ENCODE measurements at regions not wholly inside any gene's neighbourhood (a gene's known extent, or its start where the extent isn't known, plus 50 kb on each side); places are given as distances from the start of the nearest gene placed in this dataset.

DNA sequence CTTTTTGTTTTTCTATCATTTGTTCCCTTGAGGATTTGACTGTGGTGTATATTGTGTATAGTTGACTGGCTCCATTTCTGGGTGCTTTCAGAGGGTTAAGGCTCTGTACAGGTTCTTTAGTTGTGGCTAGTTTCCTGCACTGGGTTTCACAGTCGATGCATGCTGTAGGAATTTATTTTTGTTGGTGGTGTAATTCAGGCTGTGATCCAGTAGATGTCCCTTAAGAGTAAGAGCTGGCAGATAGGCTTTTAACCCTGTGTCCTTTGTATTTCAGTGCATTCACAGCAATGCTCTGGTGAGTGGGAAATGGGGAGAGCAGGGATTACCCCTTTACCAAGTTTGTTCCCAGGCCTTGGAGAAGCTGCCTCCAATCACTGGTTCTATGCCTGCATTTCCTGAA lies 112.9 kb downstream of the SPATA31D1 start:
- Histone ChIP-seq H3K9me3 (ENCODE audit: control insufficient read depth, insufficient read depth, low read depth, low read length) (no peaks in the 10 kb centered on the region), H3K4me1 (ENCODE audit: control insufficient read depth, insufficient read depth, low read length) (no peaks in the 10 kb centered on the region), H3K36me3 (ENCODE audit: control insufficient read depth in 2 of 2, insufficient read depth in 1 of 2, low read length in 2 of 2) (no peaks in the 10 kb centered on the region), H3K27ac (ENCODE audit: extremely low read depth, low read depth, low read length) (no peak overlapping the region), H3K4me3 (ENCODE audit: low read depth, low read length) (no peak overlapping the region)
- TF ChIP-seq SP2 (tag by site-specific recombination; IDR thresholded peaks at IDR 0.05) (no peak), SETDB1 (IDR thresholded peaks at IDR 0.05; ENCODE audit: insufficient read length, low read length) (peak; percentile 66), HOXC10 (CRISPR knock-in tag; IDR thresholded peaks at IDR 0.05) (no peak), ZNF155 (tag by site-specific recombination; IDR thresholded peaks at IDR 0.05) (peak; percentile 96; the same call in 1 of the 2 replicates)
- POLR2A ChIA-PET, result no interaction called here
- CTCF ChIA-PET, result interaction anchor here (0.6 to 3.4 kb wide), 6 partner anchors 11 to 704 kb away, joined by 3 to 20 read pairs (median 3); no protein-coding TSS in a partner anchor

DNA sequence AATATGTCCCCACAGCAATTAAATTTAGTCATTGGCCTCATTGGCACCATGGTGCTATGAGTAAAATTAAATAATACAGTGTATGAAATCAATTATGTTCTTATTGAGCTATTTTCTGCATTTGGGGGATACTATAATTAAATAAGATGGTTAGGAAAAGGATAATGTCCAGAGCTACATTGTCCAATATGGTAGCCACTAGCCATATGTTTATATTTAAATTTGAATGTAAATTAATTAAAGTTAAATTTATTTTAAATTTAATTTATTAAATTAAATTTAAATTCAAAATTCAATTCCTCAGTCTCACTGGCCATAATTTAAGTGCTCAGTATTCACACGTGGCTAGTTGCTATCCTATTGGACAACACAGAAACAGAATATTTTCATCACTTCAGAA lies 115.7 kb downstream of the SPATA31D1 start:
- Histone ChIP-seq H3K4me1 (ENCODE audit: control insufficient read depth, insufficient read depth, low read length) (no peaks in the 10 kb centered on the region), H3K27ac (ENCODE audit: extremely low read depth, low read depth, low read length) (no peak overlapping the region), H3K9me3 (ENCODE audit: control insufficient read depth, insufficient read depth, low read depth, low read length) (no peaks in the 10 kb centered on the region), H3K36me3 (ENCODE audit: control insufficient read depth in 2 of 2, insufficient read depth in 1 of 2, low read length in 2 of 2) (no peaks in the 10 kb centered on the region), H3K4me3 (ENCODE audit: low read depth, low read length) (no peak overlapping the region)
- CTCF ChIA-PET, result interaction anchor here (0.6 to 3.4 kb wide), 3 partner anchors 265 to 659 kb away, joined by 3 to 20 read pairs (median 3); no protein-coding TSS in a partner anchor
- POLR2A ChIA-PET, result no interaction called here
- no peak for TF ChIP-seq REPIN1 (tag by site-specific recombination; IDR thresholded peaks at IDR 0.05; ENCODE audit: low read depth)
- TF ChIP-seq ZNF214 (tag by site-specific recombination; IDR thresholded peaks at IDR 0.05; ENCODE audit: borderline replicate concordance), result no peak
- TF ChIP-seq, protein P1, sequence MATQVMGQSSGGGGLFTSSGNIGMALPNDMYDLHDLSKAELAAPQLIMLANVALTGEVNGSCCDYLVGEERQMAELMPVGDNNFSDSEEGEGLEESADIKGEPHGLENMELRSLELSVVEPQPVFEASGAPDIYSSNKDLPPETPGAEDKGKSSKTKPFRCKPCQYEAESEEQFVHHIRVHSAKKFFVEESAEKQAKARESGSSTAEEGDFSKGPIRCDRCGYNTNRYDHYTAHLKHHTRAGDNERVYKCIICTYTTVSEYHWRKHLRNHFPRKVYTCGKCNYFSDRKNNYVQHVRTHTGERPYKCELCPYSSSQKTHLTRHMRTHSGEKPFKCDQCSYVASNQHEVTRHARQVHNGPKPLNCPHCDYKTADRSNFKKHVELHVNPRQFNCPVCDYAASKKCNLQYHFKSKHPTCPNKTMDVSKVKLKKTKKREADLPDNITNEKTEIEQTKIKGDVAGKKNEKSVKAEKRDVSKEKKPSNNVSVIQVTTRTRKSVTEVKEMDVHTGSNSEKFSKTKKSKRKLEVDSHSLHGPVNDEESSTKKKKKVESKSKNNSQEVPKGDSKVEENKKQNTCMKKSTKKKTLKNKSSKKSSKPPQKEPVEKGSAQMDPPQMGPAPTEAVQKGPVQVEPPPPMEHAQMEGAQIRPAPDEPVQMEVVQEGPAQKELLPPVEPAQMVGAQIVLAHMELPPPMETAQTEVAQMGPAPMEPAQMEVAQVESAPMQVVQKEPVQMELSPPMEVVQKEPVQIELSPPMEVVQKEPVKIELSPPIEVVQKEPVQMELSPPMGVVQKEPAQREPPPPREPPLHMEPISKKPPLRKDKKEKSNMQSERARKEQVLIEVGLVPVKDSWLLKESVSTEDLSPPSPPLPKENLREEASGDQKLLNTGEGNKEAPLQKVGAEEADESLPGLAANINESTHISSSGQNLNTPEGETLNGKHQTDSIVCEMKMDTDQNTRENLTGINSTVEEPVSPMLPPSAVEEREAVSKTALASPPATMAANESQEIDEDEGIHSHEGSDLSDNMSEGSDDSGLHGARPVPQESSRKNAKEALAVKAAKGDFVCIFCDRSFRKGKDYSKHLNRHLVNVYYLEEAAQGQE (tag by site-specific recombination; IDR thresholded peaks at IDR 0.05), result no peak
- TF ChIP-seq ZNF302 (tag by site-specific recombination; IDR thresholded peaks at IDR 0.05; ENCODE audit: low read depth), result no peak
- TF ChIP-seq TCF7L2 (IDR thresholded peaks at IDR 0.05; ENCODE audit: borderline replicate concordance, low read depth, low read length), result no peak
- TF ChIP-seq, protein P2, sequence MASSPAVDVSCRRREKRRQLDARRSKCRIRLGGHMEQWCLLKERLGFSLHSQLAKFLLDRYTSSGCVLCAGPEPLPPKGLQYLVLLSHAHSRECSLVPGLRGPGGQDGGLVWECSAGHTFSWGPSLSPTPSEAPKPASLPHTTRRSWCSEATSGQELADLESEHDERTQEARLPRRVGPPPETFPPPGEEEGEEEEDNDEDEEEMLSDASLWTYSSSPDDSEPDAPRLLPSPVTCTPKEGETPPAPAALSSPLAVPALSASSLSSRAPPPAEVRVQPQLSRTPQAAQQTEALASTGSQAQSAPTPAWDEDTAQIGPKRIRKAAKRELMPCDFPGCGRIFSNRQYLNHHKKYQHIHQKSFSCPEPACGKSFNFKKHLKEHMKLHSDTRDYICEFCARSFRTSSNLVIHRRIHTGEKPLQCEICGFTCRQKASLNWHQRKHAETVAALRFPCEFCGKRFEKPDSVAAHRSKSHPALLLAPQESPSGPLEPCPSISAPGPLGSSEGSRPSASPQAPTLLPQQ (tag by site-specific recombination; IDR thresholded peaks at IDR 0.05), result no peak
- TF ChIP-seq ZNF623 (tag by site-specific recombination; IDR thresholded peaks at IDR 0.05), result no peak
- TF ChIP-seq, protein P3, sequence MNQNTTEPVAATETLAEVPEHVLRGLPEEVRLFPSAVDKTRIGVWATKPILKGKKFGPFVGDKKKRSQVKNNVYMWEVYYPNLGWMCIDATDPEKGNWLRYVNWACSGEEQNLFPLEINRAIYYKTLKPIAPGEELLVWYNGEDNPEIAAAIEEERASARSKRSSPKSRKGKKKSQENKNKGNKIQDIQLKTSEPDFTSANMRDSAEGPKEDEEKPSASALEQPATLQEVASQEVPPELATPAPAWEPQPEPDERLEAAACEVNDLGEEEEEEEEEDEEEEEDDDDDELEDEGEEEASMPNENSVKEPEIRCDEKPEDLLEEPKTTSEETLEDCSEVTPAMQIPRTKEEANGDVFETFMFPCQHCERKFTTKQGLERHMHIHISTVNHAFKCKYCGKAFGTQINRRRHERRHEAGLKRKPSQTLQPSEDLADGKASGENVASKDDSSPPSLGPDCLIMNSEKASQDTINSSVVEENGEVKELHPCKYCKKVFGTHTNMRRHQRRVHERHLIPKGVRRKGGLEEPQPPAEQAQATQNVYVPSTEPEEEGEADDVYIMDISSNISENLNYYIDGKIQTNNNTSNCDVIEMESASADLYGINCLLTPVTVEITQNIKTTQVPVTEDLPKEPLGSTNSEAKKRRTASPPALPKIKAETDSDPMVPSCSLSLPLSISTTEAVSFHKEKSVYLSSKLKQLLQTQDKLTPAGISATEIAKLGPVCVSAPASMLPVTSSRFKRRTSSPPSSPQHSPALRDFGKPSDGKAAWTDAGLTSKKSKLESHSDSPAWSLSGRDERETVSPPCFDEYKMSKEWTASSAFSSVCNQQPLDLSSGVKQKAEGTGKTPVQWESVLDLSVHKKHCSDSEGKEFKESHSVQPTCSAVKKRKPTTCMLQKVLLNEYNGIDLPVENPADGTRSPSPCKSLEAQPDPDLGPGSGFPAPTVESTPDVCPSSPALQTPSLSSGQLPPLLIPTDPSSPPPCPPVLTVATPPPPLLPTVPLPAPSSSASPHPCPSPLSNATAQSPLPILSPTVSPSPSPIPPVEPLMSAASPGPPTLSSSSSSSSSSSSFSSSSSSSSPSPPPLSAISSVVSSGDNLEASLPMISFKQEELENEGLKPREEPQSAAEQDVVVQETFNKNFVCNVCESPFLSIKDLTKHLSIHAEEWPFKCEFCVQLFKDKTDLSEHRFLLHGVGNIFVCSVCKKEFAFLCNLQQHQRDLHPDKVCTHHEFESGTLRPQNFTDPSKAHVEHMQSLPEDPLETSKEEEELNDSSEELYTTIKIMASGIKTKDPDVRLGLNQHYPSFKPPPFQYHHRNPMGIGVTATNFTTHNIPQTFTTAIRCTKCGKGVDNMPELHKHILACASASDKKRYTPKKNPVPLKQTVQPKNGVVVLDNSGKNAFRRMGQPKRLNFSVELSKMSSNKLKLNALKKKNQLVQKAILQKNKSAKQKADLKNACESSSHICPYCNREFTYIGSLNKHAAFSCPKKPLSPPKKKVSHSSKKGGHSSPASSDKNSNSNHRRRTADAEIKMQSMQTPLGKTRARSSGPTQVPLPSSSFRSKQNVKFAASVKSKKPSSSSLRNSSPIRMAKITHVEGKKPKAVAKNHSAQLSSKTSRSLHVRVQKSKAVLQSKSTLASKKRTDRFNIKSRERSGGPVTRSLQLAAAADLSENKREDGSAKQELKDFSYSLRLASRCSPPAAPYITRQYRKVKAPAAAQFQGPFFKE (tag by site-specific recombination; IDR thresholded peaks at IDR 0.05; ENCODE audit: borderline replicate concordance), result no peak
- no peak for TF ChIP-seq SP3 (tag by site-specific recombination; IDR thresholded peaks at IDR 0.05)
